Adrenal gland (tissue), 5 donors: ENCODE measurements at regions not wholly inside any gene's neighbourhood (a gene's known extent, or its start where the extent isn't known, plus 50 kb on each side); places are given as distances from the start of the nearest gene placed in this dataset.

Experiments
- POLR2A ChIP-seq, 2 donors: fragments of 450-650 bp; IDR thresholded peaks; one replicate each; pipeline ENCODE4 v1.6.1; 2017; ENCODE audit warnings: antibody characterized with exemption in 2 of 2, mild to moderate bottlenecking in 2 of 2, moderate library complexity in 1 of 2
- TF ChIP-seq, protein P1 (sequence below), 6 experiments: fragments of 450-650 bp in 4 of 6; fragments of 200-600 bp in 2 of 6; sonication (generic) in 1 of 6; IDR thresholded peaks; 1 replicate in 5 of 6; 2 replicates in 1 of 6; pipeline versions ENCODE4 v1.5.1 to v1.8.0; 2016 to 2021; ENCODE audit warnings: antibody characterized with exemption in 6 of 6, mild to moderate bottlenecking in 2 of 6, moderate library complexity in 1 of 6
- donor health status: DM: no; HTN: no; CAD: no.

DNA sequence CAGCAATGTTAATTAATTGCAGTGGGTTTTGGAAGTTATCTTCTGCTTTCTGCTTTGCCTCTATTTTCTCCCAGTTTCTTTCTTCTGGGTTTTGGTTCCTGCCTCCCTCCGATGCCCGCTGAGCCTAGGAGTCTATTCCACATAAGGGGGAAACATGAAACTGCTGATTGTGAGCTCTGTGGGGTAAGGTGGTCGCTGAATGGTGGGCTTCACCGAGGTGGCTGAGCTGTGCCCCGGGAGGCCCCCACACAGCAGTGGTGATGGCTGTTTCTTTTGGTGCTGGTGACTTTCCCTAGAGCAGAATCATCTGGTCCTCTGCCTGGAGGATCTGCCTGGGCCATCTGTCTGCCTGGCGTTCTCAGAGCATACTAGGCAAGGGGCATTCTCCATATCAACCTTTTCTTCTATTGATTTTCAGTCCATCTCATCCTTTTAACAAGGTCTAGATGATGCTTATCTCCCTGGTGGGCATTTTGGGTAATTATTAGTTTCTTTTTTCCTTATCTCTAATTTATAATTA lies 68.8 kb upstream of the ATP2B2 start:
- TF ChIP-seq, protein P1, sequence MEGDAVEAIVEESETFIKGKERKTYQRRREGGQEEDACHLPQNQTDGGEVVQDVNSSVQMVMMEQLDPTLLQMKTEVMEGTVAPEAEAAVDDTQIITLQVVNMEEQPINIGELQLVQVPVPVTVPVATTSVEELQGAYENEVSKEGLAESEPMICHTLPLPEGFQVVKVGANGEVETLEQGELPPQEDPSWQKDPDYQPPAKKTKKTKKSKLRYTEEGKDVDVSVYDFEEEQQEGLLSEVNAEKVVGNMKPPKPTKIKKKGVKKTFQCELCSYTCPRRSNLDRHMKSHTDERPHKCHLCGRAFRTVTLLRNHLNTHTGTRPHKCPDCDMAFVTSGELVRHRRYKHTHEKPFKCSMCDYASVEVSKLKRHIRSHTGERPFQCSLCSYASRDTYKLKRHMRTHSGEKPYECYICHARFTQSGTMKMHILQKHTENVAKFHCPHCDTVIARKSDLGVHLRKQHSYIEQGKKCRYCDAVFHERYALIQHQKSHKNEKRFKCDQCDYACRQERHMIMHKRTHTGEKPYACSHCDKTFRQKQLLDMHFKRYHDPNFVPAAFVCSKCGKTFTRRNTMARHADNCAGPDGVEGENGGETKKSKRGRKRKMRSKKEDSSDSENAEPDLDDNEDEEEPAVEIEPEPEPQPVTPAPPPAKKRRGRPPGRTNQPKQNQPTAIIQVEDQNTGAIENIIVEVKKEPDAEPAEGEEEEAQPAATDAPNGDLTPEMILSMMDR (IDR thresholded peaks at IDR 0.05) = no peak
- no peak for TF ChIP-seq POLR2A (IDR thresholded peaks at IDR 0.05)
